ENCODE measurements at regions not wholly inside any gene's neighbourhood (a gene's known extent, or its start where the extent isn't known, plus 50 kb on each side); places are given as distances from the start of the nearest gene placed in this dataset.
"Not testable (repeated sequence)": the region's sequence is repeated elsewhere in the genome, so short reads cannot be mapped to it uniquely, and the experiment has no call there.

- no peak overlapping the region for H3K27ac ChIP-seq
- intact Hi-C loops (cut with DNase I; ENCODE audit: low total_unique reads) (no loop called here), in situ Hi-C loops (cut with MboI; ENCODE audit: low sequenced_read_pairs in 4 of 4) (no loop called here)
- no peaks in the 10 kb centered on the region for H3K9me3 ChIP-seq
- ATAC-seq (no peak), DNase-seq (no peak)
- H3K4me1 ChIP-seq = no peaks in the 10 kb centered on the region
- no peaks in the 10 kb centered on the region for H3K36me3 ChIP-seq
- H3K27me3 ChIP-seq = no peaks in the 10 kb centered on the region
- TF ChIP-seq CTCF (IDR thresholded peaks at IDR 0.05 in 4 of 5, conservative IDR thresholded peaks at IDR 0.05 in 1 of 5) (no peak), POLR2A (IDR thresholded peaks at IDR 0.05) (no peak)
- H3K4me3 ChIP-seq = no peak overlapping the region
Measured at GRCh38 chr6:137678451-137678850, 184.3 kb upstream of the OLIG3 start.

GRCh38 chr6:137680705-137681346, 186.2 kb upstream of the TNFAIP3 start:
- intact Hi-C loops (cut with DNase I; ENCODE audit: low total_unique reads) (no loop called here), in situ Hi-C loops (cut with MboI; ENCODE audit: low sequenced_read_pairs in 4 of 4) (no loop called here)
- no peak for ATAC-seq

GRCh38 chr6:137681445-137682009, 185.5 kb upstream of the TNFAIP3 start:
- H3K9me3 ChIP-seq = no peaks in the 10 kb centered on the region
- in situ Hi-C loops (cut with MboI; ENCODE audit: low sequenced_read_pairs in 4 of 4) = no loop called here

More at GRCh38 chr6:137680705-137681346, 186.2 kb upstream of the TNFAIP3 start:
- no peak for DNase-seq
- H3K27me3 ChIP-seq = no peaks in the 10 kb centered on the region
- no peaks in the 10 kb centered on the region for H3K4me1 ChIP-seq
- H3K27ac ChIP-seq = no peak overlapping the region
- no peak overlapping the region for H3K4me3 ChIP-seq
- H3K9me3 ChIP-seq = no peaks in the 10 kb centered on the region
- H3K36me3 ChIP-seq = no peaks in the 10 kb centered on the region
- no peak for TF ChIP-seq POLR2A (IDR thresholded peaks at IDR 0.05)
- TF ChIP-seq CTCF (IDR thresholded peaks at IDR 0.05 in 4 of 5, conservative IDR thresholded peaks at IDR 0.05 in 1 of 5) = no peak

GRCh38 chr6:137682658-137683057, 184.4 kb upstream of the TNFAIP3 start:
- H3K27ac ChIP-seq; H3K4me1 ChIP-seq; H3K36me3 ChIP-seq; DNase-seq; H3K27me3 ChIP-seq; intact Hi-C loops (cut with DNase I; ENCODE audit: low total_unique reads); ATAC-seq; in situ Hi-C loops (cut with MboI; ENCODE audit: low sequenced_read_pairs in 4 of 4); H3K9me3 ChIP-seq; H3K4me3 ChIP-seq: not testable (repeated sequence)

More at GRCh38 chr6:137681445-137682009, 185.5 kb upstream of the TNFAIP3 start:
- Histone ChIP-seq H3K27ac (no peak overlapping the region), H3K4me3 (no peak overlapping the region), H3K36me3 (no peaks in the 10 kb centered on the region), H3K27me3 (no peaks in the 10 kb centered on the region), H3K4me1 (no peaks in the 10 kb centered on the region)
- intact Hi-C loops (cut with DNase I; ENCODE audit: low total_unique reads) = no loop called here
- ATAC-seq = no peak
- no peak for TF ChIP-seq POLR2A (IDR thresholded peaks at IDR 0.05)
- no peak for TF ChIP-seq CTCF (IDR thresholded peaks at IDR 0.05 in 4 of 5, conservative IDR thresholded peaks at IDR 0.05 in 1 of 5)
- no peak for DNase-seq

GRCh38 chr6:137683916-137684315, 183.1 kb upstream of the TNFAIP3 start:
- Histone ChIP-seq H3K4me1 (no peaks in the 10 kb centered on the region), H3K27me3 (no peaks in the 10 kb centered on the region), H3K4me3 (no peak overlapping the region), H3K36me3 (no peaks in the 10 kb centered on the region), H3K9me3 (no peaks in the 10 kb centered on the region), H3K27ac (no peak overlapping the region)
- no peak for TF ChIP-seq POLR2A (IDR thresholded peaks at IDR 0.05)
- TF ChIP-seq CTCF (IDR thresholded peaks at IDR 0.05 in 4 of 5, conservative IDR thresholded peaks at IDR 0.05 in 1 of 5) = no peak
- intact Hi-C loops (cut with DNase I; ENCODE audit: low total_unique reads) (no loop called here), in situ Hi-C loops (cut with MboI; ENCODE audit: low sequenced_read_pairs in 4 of 4) (no loop called here)
- ATAC-seq (no peak), DNase-seq (no peak)
